Left ventricle myocardium inferior (tissue), 1 donor: ENCODE measurements at regions not wholly inside any gene's neighbourhood (a gene's known extent, or its start where the extent isn't known, plus 50 kb on each side); places are given as distances from the start of the nearest gene placed in this dataset.
A peak's percentile ranks its signal among the peaks of the same experiment; 100 is the strongest.

Experiments
- DNase-seq: peaks from one replicate; pipeline ENCODE4 v3.0.0-alpha.2; 2020
- H3K27ac ChIP-seq: fragments of 200-600 bp; replicated peaks from 2 replicates; pipeline ENCODE4 v1.8.0; 2021
- H3K27me3 ChIP-seq: fragments of 200-600 bp; 2 replicates; pipeline ENCODE4 v1.8.0; 2021; ENCODE audit warnings: low read depth
- H3K36me3 ChIP-seq: fragments of 200-600 bp; 2 replicates; pipeline ENCODE4 v1.8.0; 2021
- H3K4me1 ChIP-seq: fragments of 200-600 bp; 2 replicates; pipeline ENCODE4 v1.8.0; 2021
- H3K4me3 ChIP-seq: fragments of 200-600 bp; 2 replicates; pipeline ENCODE4 v1.8.0; 2021; ENCODE audit warnings: mild to moderate bottlenecking, moderate library complexity
- H3K9me3 ChIP-seq: fragments of 200-600 bp; replicated peaks from 2 replicates; pipeline ENCODE4 v1.8.0; 2021
- intact Hi-C: fragments of 100-400 bp; cut with micrococcal nuclease; formaldehyde crosslinking; loops from one replicate; pipeline ENCODE4 v1.11.0; 2022
- TF ChIP-seq, protein P1 (sequence below): fragments of 200-600 bp; IDR thresholded peaks from 2 replicates; pipeline ENCODE4 v1.8.0; 2021; ENCODE audit warnings: antibody characterized with exemption, mild to moderate bottlenecking, borderline replicate concordance
- donor health status: DM: no; HTN: yes; CAD: no; lungs with severe emphysema.

DNA sequence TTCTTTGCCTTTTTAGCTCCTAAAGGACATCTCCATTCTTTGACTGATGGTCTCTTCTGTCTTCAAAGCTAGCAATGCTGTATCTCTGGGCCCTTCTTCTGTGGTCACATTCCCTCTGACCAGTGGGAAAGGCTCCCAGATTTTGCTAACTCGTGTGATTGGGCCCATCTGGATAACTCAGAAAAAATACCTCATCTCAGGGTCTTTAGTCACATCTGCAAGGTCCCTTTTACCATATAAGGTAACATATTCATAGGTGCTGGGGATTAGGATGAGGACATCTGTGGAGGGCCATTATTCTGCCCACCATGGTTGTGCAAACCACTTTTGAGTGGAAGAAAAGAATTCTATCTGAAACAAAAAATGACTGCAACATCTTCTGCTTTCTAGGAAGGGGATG, 76.3 kb upstream of the MAMDC2 start:
- no peaks in the 10 kb centered on the region for H3K9me3 ChIP-seq
- H3K27ac ChIP-seq, result no peak overlapping the region
- intact Hi-C loops, result no loop called here
- no peak overlapping the region for H3K4me3 ChIP-seq
- TF ChIP-seq, protein P1, sequence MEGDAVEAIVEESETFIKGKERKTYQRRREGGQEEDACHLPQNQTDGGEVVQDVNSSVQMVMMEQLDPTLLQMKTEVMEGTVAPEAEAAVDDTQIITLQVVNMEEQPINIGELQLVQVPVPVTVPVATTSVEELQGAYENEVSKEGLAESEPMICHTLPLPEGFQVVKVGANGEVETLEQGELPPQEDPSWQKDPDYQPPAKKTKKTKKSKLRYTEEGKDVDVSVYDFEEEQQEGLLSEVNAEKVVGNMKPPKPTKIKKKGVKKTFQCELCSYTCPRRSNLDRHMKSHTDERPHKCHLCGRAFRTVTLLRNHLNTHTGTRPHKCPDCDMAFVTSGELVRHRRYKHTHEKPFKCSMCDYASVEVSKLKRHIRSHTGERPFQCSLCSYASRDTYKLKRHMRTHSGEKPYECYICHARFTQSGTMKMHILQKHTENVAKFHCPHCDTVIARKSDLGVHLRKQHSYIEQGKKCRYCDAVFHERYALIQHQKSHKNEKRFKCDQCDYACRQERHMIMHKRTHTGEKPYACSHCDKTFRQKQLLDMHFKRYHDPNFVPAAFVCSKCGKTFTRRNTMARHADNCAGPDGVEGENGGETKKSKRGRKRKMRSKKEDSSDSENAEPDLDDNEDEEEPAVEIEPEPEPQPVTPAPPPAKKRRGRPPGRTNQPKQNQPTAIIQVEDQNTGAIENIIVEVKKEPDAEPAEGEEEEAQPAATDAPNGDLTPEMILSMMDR, result no peak
- peaks cover 6% of the 10 kb centered on the region for H3K4me1 ChIP-seq
- DNase-seq, result no peak
- H3K36me3 ChIP-seq, result no peaks in the 10 kb centered on the region
- H3K27me3 ChIP-seq, result peaks cover 11% of the 10 kb centered on the region

DNA sequence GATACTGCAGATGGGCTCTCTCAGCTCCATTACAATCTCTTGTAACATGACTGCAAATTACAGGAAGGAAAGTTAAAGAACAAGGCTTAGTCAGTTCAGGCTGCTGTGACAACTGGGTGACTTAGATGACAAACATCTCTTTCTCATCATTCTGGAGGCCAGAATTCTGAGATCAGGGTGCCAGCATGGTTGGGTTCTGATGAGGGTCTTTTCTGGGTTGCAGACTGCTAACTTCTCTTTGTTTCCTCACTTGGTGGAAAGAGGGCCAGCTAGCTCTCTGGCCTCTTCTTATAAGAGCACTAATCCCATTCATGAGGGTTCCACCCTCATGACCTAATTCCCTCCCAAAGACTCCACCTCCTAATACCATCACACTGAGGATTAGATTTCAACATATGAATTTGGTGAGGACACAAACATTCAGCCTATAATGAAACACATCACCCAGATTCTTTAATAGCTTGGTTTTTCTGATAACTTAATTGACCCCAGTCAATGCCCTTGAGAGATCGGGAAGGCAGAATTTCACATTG, 73.6 kb upstream of the MAMDC2 start:
- no peak for DNase-seq
- peaks cover 11% of the 10 kb centered on the region for H3K27me3 ChIP-seq
- TF ChIP-seq, protein P1, result no peak
- H3K9me3 ChIP-seq, result no peaks in the 10 kb centered on the region
- H3K4me3 ChIP-seq, result no peak overlapping the region
- H3K36me3 ChIP-seq, result no peaks in the 10 kb centered on the region
- peaks cover 8% of the 10 kb centered on the region for H3K4me1 ChIP-seq
- H3K27ac ChIP-seq, result no peak overlapping the region
- intact Hi-C loops, result loop anchor here (5.0 kb wide), 1 partner anchor 142 kb away; no protein-coding TSS in a partner anchor

DNA sequence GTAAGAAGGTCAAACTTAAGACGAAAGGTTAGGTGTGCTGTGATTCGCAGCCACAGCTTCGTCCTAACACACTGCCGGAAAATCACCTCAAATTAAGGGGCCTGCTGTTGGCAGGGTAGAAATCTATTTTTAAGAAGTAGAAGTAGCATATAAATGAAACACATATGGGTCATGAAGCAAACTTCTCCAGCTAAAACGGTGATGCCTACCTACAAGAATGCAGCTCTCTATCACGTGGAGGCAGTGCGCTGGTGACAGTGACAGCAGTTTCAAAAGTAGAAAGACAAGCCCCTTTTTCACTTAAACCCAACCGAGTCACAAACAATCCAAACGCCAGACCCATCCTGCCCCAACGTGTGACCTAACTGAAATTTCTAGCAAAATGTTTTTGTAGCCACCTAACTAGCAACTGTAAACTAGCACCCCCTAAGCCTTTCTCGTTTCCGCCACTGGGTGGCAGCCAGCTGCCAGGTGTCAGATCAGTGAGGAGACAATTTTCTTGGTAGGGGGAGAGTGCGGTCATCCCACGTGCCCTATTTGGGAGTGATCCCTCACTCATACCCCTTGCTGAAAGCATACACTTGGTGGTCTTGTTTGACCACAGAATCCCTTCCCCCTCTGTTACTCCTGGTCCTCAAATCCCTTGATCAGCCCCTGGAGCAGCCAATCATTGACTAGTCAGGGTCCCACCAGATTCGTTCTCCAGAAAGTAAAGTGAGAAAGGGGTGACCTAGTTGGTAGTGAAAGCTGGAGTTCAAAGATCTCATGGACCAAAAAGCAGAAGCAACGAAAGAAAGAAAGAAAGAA, 71.8 kb upstream of the MAMDC2 start:
- intact Hi-C loops, result loop anchor here (5.0 kb wide), 1 partner anchor 140 kb away; no protein-coding TSS in a partner anchor
- H3K4me3 ChIP-seq, result no peak overlapping the region
- no peaks in the 10 kb centered on the region for H3K9me3 ChIP-seq
- H3K4me1 ChIP-seq, result peaks cover 16% of the 10 kb centered on the region
- peaks cover 2% of the 10 kb centered on the region for H3K27me3 ChIP-seq
- H3K27ac ChIP-seq, result no peak overlapping the region
- TF ChIP-seq, protein P1, result peak; percentile 90
- no peaks in the 10 kb centered on the region for H3K36me3 ChIP-seq
- DNase-seq, result peak; percentile 80

DNA sequence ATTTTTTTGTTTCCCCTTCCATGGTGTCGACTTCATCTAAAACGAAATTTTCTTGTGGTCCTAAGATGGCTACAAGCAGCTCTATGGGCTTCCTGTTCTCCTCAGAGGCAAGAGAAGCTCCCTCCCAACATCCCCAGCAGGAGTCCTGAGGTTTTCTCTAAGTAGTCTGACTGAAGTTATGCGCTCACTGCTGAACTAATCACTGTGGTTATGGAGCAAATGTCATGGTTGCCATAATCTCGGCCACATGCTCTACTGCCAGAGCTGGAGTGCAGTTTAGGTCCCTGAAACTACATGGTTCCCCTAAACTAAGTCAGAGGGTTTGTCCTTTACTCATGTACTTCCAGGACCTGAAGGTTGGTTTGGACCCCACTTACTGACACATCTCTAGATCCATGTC, 68.0 kb upstream of the MAMDC2 start:
- intact Hi-C loops, result no loop called here
- TF ChIP-seq, protein P1, result no peak

DNA sequence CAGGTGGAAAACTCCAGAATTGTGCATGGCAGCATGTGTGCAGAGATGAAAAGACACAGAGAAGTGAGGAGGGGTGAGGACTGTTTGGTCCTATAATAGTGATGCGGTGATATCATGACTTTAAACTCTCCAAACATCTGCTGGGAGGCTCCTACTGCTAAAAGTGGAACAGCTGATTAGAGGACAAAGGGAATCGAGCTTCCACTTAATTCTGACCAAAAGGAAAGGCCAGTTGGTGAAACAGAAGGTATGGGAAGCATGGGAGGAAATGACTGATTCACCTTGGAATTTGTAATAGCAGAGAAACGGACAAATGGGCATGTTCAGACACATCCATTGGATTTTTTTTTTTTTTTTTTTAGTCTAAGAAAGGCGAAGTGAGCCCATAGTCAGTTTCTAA, 67.5 kb upstream of the MAMDC2 start:
- Histone ChIP-seq H3K4me1 (peaks cover 16% of the 10 kb centered on the region), H3K27me3 (no peaks in the 10 kb centered on the region), H3K27ac (no peak overlapping the region), H3K36me3 (no peaks in the 10 kb centered on the region), H3K4me3 (no peak overlapping the region), H3K9me3 (no peaks in the 10 kb centered on the region)
- TF ChIP-seq, protein P1, result no peak
- no peak for DNase-seq
- intact Hi-C loops, result no loop called here

More for the DNA sequence above, 68.0 kb upstream of the MAMDC2 start:
- Histone ChIP-seq H3K4me3 (no peak overlapping the region), H3K4me1 (peaks cover 16% of the 10 kb centered on the region), H3K27ac (no peak overlapping the region), H3K27me3 (no peaks in the 10 kb centered on the region), H3K36me3 (no peaks in the 10 kb centered on the region), H3K9me3 (no peaks in the 10 kb centered on the region)
- DNase-seq, result no peak
